ENCODE measurements at regions not wholly inside any gene's neighbourhood (a gene's known extent, or its start where the extent isn't known, plus 50 kb on each side); places are given as distances from the start of the nearest gene placed in this dataset.

DNA sequence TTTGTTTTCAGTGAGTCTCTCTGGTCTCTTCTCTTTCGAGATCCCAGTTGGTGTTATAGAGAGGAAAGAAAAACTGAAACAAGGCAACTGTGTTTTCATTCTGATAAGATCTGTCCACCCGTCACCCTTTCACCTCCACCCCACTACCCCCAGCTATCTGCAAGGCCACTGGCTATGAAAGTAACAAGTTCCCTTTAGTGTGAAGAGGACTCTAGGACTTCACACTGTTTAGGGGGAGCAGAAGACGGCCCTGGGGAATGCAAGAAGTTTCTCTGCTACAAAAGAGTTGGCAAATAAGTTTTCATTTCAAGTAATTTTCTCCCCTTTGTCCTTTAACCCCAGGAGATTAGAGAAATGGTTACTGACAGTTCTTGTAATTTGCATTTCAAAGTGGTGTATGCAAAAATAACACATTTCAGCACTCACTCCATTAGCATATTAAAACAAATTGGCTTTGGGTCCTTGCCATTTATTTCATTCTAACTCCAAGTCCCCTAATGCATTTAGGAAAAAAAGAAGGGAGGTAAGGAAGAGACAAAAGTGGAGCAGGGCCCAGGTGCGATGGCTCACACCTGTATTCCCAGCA is 79.6 kb upstream of the PPM1J start:
- no peak overlapping the region for H3K4me3 Mint-ChIP-seq
- no peak overlapping the region for H3K27ac Mint-ChIP-seq
- ChIA-PET CTCF (interaction anchor here (1.1 kb wide), 1 partner anchor 79 kb away, joined by 3 read pairs; the partner anchor contains the start of gene PPM1J), POLR2A (no interaction called here)
- H3K4me1 Mint-ChIP-seq = no peaks in the 10 kb centered on the region
- ATAC-seq = no peak
- DNase-seq = no peak
- H3K27me3 Mint-ChIP-seq = no peaks in the 10 kb centered on the region
- H3K9me3 Mint-ChIP-seq (ENCODE audit: low read depth) = no peaks in the 10 kb centered on the region
- intact Hi-C loops (cut with DNase I, micrococcal nuclease) = no loop called here
- no peaks in the 10 kb centered on the region for H3K36me3 Mint-ChIP-seq (ENCODE audit: low read depth)

DNA sequence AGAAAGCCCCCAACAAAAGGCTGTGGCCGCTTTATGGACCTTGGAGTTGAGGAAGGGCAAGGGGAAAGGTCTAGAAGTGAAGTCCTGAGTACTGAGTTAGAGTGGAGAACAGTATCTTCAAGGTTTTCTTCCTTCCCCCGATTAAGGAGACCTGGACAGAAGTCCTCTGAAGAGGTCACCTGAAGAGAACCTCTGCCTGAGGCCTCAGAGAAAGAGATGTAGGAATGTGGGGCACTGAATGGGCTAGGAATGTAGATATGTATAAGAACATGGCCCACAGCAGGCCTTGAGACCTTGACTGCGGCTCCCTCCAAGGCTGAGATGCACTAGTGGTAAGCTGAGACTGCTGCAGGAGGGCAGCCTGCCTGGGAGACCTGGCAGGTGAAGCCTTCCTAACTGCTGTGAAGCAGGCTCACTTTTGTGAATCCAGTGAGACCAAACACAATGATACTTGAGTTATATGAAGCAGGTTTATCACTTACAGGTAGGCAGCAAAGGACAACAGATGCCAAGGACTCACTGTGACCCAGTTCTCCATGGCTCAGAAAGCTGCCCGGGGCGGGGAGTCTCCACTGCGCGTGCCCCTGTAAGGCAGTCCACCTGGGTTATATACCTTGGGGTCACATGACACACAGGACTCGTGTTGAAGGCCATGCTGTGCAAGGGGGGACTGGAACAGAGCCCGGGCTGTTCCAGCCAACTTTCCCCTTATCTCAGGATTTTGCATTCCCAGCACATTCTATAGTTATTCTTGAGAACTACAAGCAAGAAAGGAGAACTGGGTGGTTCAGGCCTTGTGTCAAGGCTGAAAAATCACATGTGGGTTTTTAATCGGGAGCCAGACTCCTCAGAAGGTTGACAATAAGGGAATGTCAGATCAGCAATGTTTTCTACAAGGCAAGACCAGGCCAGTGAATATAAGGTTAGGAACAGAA is 78.8 kb upstream of the PPM1J start:
- Mint-ChIP-seq H3K4me1 (no peaks in the 10 kb centered on the region), H3K27me3 (no peaks in the 10 kb centered on the region), H3K4me3 (no peak overlapping the region), H3K27ac (no peak overlapping the region), H3K36me3 (ENCODE audit: low read depth) (no peaks in the 10 kb centered on the region), H3K9me3 (ENCODE audit: low read depth) (no peaks in the 10 kb centered on the region)
- ATAC-seq (no peak), DNase-seq (no peak)
- CTCF ChIA-PET = no interaction called here
- intact Hi-C loops (cut with DNase I, micrococcal nuclease) = no loop called here
- POLR2A ChIA-PET = no interaction called here

DNA sequence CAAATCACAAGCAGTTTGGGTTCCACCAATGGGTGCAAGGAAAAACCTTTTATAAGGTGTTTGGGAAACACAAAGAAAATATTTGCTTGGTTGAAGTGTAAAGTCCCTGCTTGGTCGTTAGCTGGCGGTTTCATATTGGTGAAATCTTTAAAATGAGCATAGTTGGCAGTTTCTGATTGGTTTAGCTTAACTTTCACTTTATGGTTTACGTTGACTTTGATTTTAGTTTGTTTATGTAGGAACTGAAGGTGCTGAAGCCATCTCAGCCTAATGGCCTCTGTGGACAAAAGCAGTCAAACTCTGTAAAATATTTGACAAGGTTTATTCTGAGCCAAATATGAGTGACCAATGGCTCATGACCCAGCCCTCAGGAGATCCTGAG is 76.6 kb upstream of the PPM1J start:
- ChIA-PET CTCF (interaction anchor here (1.6 kb wide), 1 partner anchor 75 kb away, joined by 3 read pairs; no protein-coding TSS in a partner anchor), POLR2A (no interaction called here)
- Mint-ChIP-seq H3K9me3 (ENCODE audit: low read depth) (no peaks in the 10 kb centered on the region), H3K4me1 (no peaks in the 10 kb centered on the region), H3K27ac (no peak overlapping the region), H3K27me3 (peaks cover 1% of the 10 kb centered on the region), H3K4me3 (no peak overlapping the region), H3K36me3 (ENCODE audit: low read depth) (no peaks in the 10 kb centered on the region)
- no peak for DNase-seq
- intact Hi-C loops (cut with DNase I, micrococcal nuclease) = no loop called here
- ATAC-seq = no peak

- DNase-seq = no peak
- Mint-ChIP-seq H3K4me3 (no peak overlapping the region), H3K9me3 (ENCODE audit: low read depth) (no peaks in the 10 kb centered on the region), H3K27me3 (peaks cover 1% of the 10 kb centered on the region), H3K36me3 (ENCODE audit: low read depth) (no peaks in the 10 kb centered on the region), H3K4me1 (no peaks in the 10 kb centered on the region), H3K27ac (no peak overlapping the region)
- ATAC-seq = no peak
- ChIA-PET CTCF (interaction anchor here (1.2 to 1.6 kb wide), 2 partner anchors 74 to 75 kb away, joined by 3 to 4 read pairs; partner anchors contain the start of gene PPM1J), POLR2A (no interaction called here)
- intact Hi-C loops (cut with DNase I, micrococcal nuclease) = no loop called here
These were observed 76.0 kb upstream of the PPM1J start for GRCh38 chr1:112790920-112791722.

- Mint-ChIP-seq H3K27ac (no peak overlapping the region), H3K9me3 (ENCODE audit: low read depth) (no peaks in the 10 kb centered on the region), H3K27me3 (peaks cover 1% of the 10 kb centered on the region), H3K4me3 (no peak overlapping the region), H3K4me1 (no peaks in the 10 kb centered on the region), H3K36me3 (ENCODE audit: low read depth) (no peaks in the 10 kb centered on the region)
- ChIA-PET CTCF (interaction anchor here (0.6 to 1.4 kb wide), 3 partner anchors 20 to 72 kb away, joined by 3 read pairs; a partner anchor contains a TSS), POLR2A (no interaction called here)
- intact Hi-C loops (cut with DNase I, micrococcal nuclease) = no loop called here
- DNase-seq (no peak), ATAC-seq (no peak)
These were observed 73.4 kb upstream of the PPM1J start for GRCh38 chr1:112788561-112788960.

- Mint-ChIP-seq H3K27ac (no peak overlapping the region), H3K27me3 (peaks cover 3% of the 10 kb centered on the region), H3K9me3 (ENCODE audit: low read depth) (no peaks in the 10 kb centered on the region), H3K36me3 (ENCODE audit: low read depth) (no peaks in the 10 kb centered on the region), H3K4me3 (no peak overlapping the region), H3K4me1 (no peaks in the 10 kb centered on the region)
- intact Hi-C loops (cut with DNase I, micrococcal nuclease) = no loop called here
- DNase-seq (no peak), ATAC-seq (no peak)
- CTCF ChIA-PET = interaction anchor here (1.4 kb wide), 1 partner anchor 71 kb away, joined by 3 read pairs; no protein-coding TSS in a partner anchor
- POLR2A ChIA-PET = no interaction called here
These were observed 72.9 kb upstream of the PPM1J start for GRCh38 chr1:112788054-112788453.

DNA sequence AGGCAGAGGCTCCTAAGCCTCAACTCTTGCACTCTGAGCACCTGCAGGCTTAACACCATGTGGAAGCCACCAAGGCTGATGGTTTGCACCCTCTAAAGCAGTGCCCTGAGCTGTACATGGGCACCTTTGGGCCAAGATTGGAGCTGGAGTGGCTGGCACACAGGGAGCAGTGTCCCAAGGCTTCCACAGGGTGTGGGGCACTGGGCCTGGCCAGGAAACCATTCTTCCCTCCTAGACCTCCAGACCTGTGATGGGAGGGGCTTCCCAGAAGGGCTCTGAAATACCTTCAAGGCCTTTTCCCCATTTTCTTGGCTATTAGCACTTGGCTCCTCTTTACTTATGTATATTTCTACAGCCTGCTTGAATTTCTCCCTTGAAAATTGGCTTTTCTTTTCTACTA is 67.9 kb upstream of the PPM1J start:
- CTCF ChIA-PET = interaction anchor here (0.8 kb wide), 1 partner anchor 250 kb away, joined by 3 read pairs; no protein-coding TSS in a partner anchor
- H3K27me3 Mint-ChIP-seq = peaks cover 6% of the 10 kb centered on the region
- ATAC-seq = no peak
- H3K9me3 Mint-ChIP-seq (ENCODE audit: low read depth) = no peaks in the 10 kb centered on the region
- H3K4me3 Mint-ChIP-seq = no peak overlapping the region
- no peaks in the 10 kb centered on the region for H3K36me3 Mint-ChIP-seq (ENCODE audit: low read depth)
- DNase-seq = no peak
- POLR2A ChIA-PET = no interaction called here
- H3K4me1 Mint-ChIP-seq = no peaks in the 10 kb centered on the region
- intact Hi-C loops (cut with DNase I, micrococcal nuclease) = no loop called here
- no peak overlapping the region for H3K27ac Mint-ChIP-seq

GRCh38 chr1:112779665-112780526 is 64.8 kb upstream of the PPM1J start:
- CTCF ChIA-PET = interaction anchor here (1.1 kb wide), 2 partner anchors 9 to 63 kb away, joined by 3 read pairs; no protein-coding TSS in a partner anchor
- Mint-ChIP-seq H3K4me3 (no peak overlapping the region), H3K27ac (no peak overlapping the region), H3K36me3 (ENCODE audit: low read depth) (no peaks in the 10 kb centered on the region), H3K4me1 (no peaks in the 10 kb centered on the region), H3K27me3 (peaks cover 5% of the 10 kb centered on the region), H3K9me3 (ENCODE audit: low read depth) (no peaks in the 10 kb centered on the region)
- intact Hi-C loops (cut with DNase I, micrococcal nuclease) = no loop called here
- POLR2A ChIA-PET = no interaction called here
- ATAC-seq = no peak
- DNase-seq = no peak

DNA sequence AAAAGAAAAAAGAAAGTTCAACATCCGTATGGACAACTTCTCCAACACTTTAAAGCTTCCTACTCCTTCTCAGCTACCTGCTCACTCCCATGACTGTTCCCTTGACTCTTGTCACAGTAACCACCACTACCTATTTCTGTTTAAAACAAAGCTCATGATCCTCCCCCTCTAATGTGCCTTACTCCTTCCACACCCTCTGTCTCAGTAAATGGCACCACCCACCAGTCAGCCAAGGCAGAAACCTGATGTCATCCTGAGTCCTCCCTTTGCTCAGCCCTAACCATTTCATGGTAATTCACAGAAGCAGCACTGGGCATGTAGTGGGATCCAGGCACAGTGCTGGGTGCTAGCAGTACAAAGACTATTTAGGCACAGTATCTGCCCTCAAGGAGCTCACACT is 63.0 kb upstream of the PPM1J start:
- H3K4me1 Mint-ChIP-seq = no peaks in the 10 kb centered on the region
- H3K27ac Mint-ChIP-seq = no peak overlapping the region
- no peaks in the 10 kb centered on the region for H3K36me3 Mint-ChIP-seq (ENCODE audit: low read depth)
- DNase-seq (no peak), ATAC-seq (no peak)
- ChIA-PET POLR2A (no interaction called here), CTCF (interaction anchor here (0.6 kb wide), 1 partner anchor 26 kb away, joined by 3 read pairs; no protein-coding TSS in a partner anchor)
- intact Hi-C loops (cut with DNase I, micrococcal nuclease) = no loop called here
- H3K4me3 Mint-ChIP-seq = no peak overlapping the region
- no peaks in the 10 kb centered on the region for H3K9me3 Mint-ChIP-seq (ENCODE audit: low read depth)
- peaks cover 4% of the 10 kb centered on the region for H3K27me3 Mint-ChIP-seq

DNA sequence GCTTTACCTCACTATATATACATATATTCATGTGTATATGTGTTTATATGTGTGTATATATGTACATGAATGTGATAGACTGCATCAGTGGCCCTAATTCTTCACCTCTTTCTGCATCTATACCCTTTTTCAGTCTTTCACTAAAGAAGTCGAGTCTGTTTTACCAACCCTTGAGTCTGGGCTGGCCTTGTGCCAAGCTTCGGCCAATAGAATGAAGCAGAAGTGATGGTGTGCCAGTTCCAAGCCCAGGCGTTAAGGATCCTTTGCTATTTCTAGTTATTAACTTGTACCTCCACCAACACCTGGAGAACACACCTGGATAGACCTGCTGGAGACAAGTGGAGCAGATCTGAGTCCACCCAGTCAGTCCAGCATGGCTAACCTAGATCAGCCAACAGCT is 61.6 kb upstream of the PPM1J start:
- no peaks in the 10 kb centered on the region for H3K36me3 Mint-ChIP-seq (ENCODE audit: low read depth)
- H3K9me3 Mint-ChIP-seq (ENCODE audit: low read depth) = no peaks in the 10 kb centered on the region
- POLR2A ChIA-PET = no interaction called here
- intact Hi-C loops (cut with DNase I, micrococcal nuclease) = no loop called here
- peaks cover 7% of the 10 kb centered on the region for H3K27me3 Mint-ChIP-seq
- no peak overlapping the region for H3K27ac Mint-ChIP-seq
- no peak for ATAC-seq
- DNase-seq = no peak
- no peak overlapping the region for H3K4me3 Mint-ChIP-seq
- no peaks in the 10 kb centered on the region for H3K4me1 Mint-ChIP-seq
- CTCF ChIA-PET = no interaction called here

DNA sequence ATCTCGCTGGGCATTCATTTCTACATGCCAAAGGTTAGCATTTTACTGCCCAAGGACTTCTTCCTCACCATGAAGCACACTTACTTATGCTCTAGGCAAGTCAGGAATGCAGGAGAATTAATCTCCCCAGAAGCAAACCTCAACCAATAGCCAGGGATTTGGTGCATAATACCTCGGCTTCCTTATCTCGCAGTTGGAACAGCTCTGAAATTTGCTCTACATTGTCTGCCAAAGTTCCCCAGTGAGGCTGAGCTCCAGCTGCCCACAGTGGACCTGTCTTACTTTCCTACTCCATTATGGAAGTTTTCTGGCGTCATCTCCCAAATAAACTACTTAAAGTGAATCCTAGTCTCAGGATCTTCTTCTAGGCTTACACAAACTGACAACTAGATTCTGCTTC is 57.6 kb upstream of the PPM1J start:
- peaks cover 11% of the 10 kb centered on the region for H3K27me3 Mint-ChIP-seq
- no peaks in the 10 kb centered on the region for H3K9me3 Mint-ChIP-seq (ENCODE audit: low read depth)
- H3K4me1 Mint-ChIP-seq = no peaks in the 10 kb centered on the region
- H3K27ac Mint-ChIP-seq = no peak overlapping the region
- ChIA-PET CTCF (interaction anchor here (1.4 kb wide), 1 partner anchor 10 kb away, joined by 3 read pairs; no protein-coding TSS in a partner anchor), POLR2A (no interaction called here)
- intact Hi-C loops (cut with DNase I, micrococcal nuclease) = no loop called here
- DNase-seq (no peak), ATAC-seq (no peak)
- no peak overlapping the region for H3K4me3 Mint-ChIP-seq
- no peaks in the 10 kb centered on the region for H3K36me3 Mint-ChIP-seq (ENCODE audit: low read depth)
